ENCODE measurements at regions not wholly inside any gene's neighbourhood (a gene's known extent, or its start where the extent isn't known, plus 50 kb on each side); places are given as distances from the start of the nearest gene placed in this dataset.

- H3K4me1 ChIP-seq, result no peaks in the 10 kb centered on the region
- WGBS, 2 donors, result 79 to 81% methylated on average over 1 of the region's 1 CpG
- H3K9me3 ChIP-seq, result no peaks in the 10 kb centered on the region
- no peak overlapping the region for H3K4me3 ChIP-seq
- ATAC-seq (no peak), DNase-seq (no peak)
- no peaks in the 10 kb centered on the region for H3K36me3 ChIP-seq (replicated peaks in 1 of 2; ENCODE audit: insufficient read depth in 1 of 2, low read depth in 2 of 2)
- no peaks in the 10 kb centered on the region for H3K27me3 ChIP-seq
- TF ChIP-seq CTCF (IDR thresholded peaks at IDR 0.05) (no peak), POLR2A (IDR thresholded peaks at IDR 0.05) (no peak)
- intact Hi-C loops (cut with DNase I), result no loop called here
- H3K27ac ChIP-seq, result no peak overlapping the region
Measured at GRCh38 chr4:96652158-96652557, 812.3 kb downstream of the PDHA2 start.

GRCh38 chr4:96652821-96653220, 812.9 kb downstream of the PDHA2 start:
- H3K4me1 ChIP-seq, result no peaks in the 10 kb centered on the region
- no peak overlapping the region for H3K27ac ChIP-seq
- DNase-seq (no peak), ATAC-seq (no peak)
- 94 to 95% methylated on average over 7 of the region's 7 CpGs for WGBS, 2 donors
- no peak overlapping the region for H3K4me3 ChIP-seq
- TF ChIP-seq POLR2A (IDR thresholded peaks at IDR 0.05) (no peak), CTCF (IDR thresholded peaks at IDR 0.05) (no peak)
- no peaks in the 10 kb centered on the region for H3K36me3 ChIP-seq (replicated peaks in 1 of 2; ENCODE audit: insufficient read depth in 1 of 2, low read depth in 2 of 2)
- H3K27me3 ChIP-seq, result no peaks in the 10 kb centered on the region
- intact Hi-C loops (cut with DNase I), result no loop called here
- H3K9me3 ChIP-seq, result no peaks in the 10 kb centered on the region

- 78 to 90% methylated on average over 2 to 6 of the region's 6 CpGs for WGBS, 2 donors
- DNase-seq (no peak), ATAC-seq (no peak)
- Histone ChIP-seq H3K4me3 (no peak overlapping the region), H3K4me1 (no peaks in the 10 kb centered on the region), H3K27ac (no peak overlapping the region), H3K9me3 (no peaks in the 10 kb centered on the region), H3K27me3 (no peaks in the 10 kb centered on the region), H3K36me3 (replicated peaks in 1 of 2; ENCODE audit: insufficient read depth in 1 of 2, low read depth in 2 of 2) (no peaks in the 10 kb centered on the region)
- TF ChIP-seq CTCF (IDR thresholded peaks at IDR 0.05), result no peak
- TF ChIP-seq POLR2A (IDR thresholded peaks at IDR 0.05), result no peak
- intact Hi-C loops (cut with DNase I), result no loop called here
Measured at GRCh38 chr4:96654045-96654444, 814.2 kb downstream of the PDHA2 start.

- Histone ChIP-seq H3K9me3 (no peaks in the 10 kb centered on the region), H3K27ac (no peak overlapping the region), H3K27me3 (no peaks in the 10 kb centered on the region), H3K4me1 (no peaks in the 10 kb centered on the region), H3K36me3 (replicated peaks in 1 of 2; ENCODE audit: insufficient read depth in 1 of 2, low read depth in 2 of 2) (no peaks in the 10 kb centered on the region), H3K4me3 (no peak overlapping the region)
- DNase-seq (no peak), ATAC-seq (no peak)
- TF ChIP-seq POLR2A (IDR thresholded peaks at IDR 0.05) (no peak), CTCF (IDR thresholded peaks at IDR 0.05) (no peak)
- WGBS, 2 donors, result 71 to 77% methylated on average over 2 of the region's 2 CpGs
- intact Hi-C loops (cut with DNase I), result no loop called here
Measured at GRCh38 chr4:96670381-96670780, 830.5 kb downstream of the PDHA2 start.

GRCh38 chr4:96675416-96675815, 835.5 kb downstream of the PDHA2 start:
- ATAC-seq (no peak), DNase-seq (no peak)
- H3K27ac ChIP-seq, result no peak overlapping the region
- intact Hi-C loops (cut with DNase I), result no loop called here
- H3K27me3 ChIP-seq, result no peaks in the 10 kb centered on the region
- no peak overlapping the region for H3K4me3 ChIP-seq
- no peaks in the 10 kb centered on the region for H3K9me3 ChIP-seq
- TF ChIP-seq POLR2A (IDR thresholded peaks at IDR 0.05) (no peak), CTCF (IDR thresholded peaks at IDR 0.05) (no peak)
- 62 to 70% methylated on average over 1 of the region's 1 CpG for WGBS, 2 donors
- no peaks in the 10 kb centered on the region for H3K36me3 ChIP-seq (replicated peaks in 1 of 2; ENCODE audit: insufficient read depth in 1 of 2, low read depth in 2 of 2)
- no peaks in the 10 kb centered on the region for H3K4me1 ChIP-seq

Measured in body of pancreas (tissue), 4 donors.